Smooth muscle cell (in vitro differentiated cells): ENCODE measurements at regions not wholly inside any gene's neighbourhood (a gene's known extent, or its start where the extent isn't known, plus 50 kb on each side); places are given as distances from the start of the nearest gene placed in this dataset.

Experiments used
- DNase-seq: peaks from one replicate; lab custom pipeline; 2025; ENCODE audit not compliant: unreplicated experiment; lab: John Stamatoyannopoulos, UW
- H2AFZ ChIP-seq: fragments of 200-600 bp; sonication (generic); 2 replicates; pipeline ENCODE4 v1.6.0; 2016; ENCODE audit warnings: antibody characterized with exemption, low read depth, mild to moderate bottlenecking
- H3F3A ChIP-seq: fragments of 200-600 bp; sonication (generic); 2 replicates; pipeline ENCODE4 v1.6.0; 2017; ENCODE audit warnings: antibody characterized with exemption, low read depth
- H3K27ac ChIP-seq: fragments of 200-600 bp; sonication (generic); 2 replicates; pipeline ENCODE4 v1.5.1; 2016; ENCODE audit warnings: low read depth, mild to moderate bottlenecking
- H3K27me3 ChIP-seq: fragments of 200-600 bp; sonication (generic); 2 replicates; pipeline ENCODE4 v1.6.1; 2016; ENCODE audit warnings: low read depth, mild to moderate bottlenecking
- H3K36me3 ChIP-seq: fragments of 200-600 bp; sonication (generic); 2 replicates; pipeline ENCODE4 v1.5.1; 2016; ENCODE audit warnings: low read depth
- H3K4me1 ChIP-seq: fragments of 200-600 bp; sonication (generic); 2 replicates; pipeline ENCODE4 v1.5.1; 2016; ENCODE audit warnings: low read depth
- H3K4me2 ChIP-seq: fragments of 200-600 bp; sonication (generic); 2 replicates; pipeline ENCODE4 v1.6.0; 2016; ENCODE audit warnings: mild to moderate bottlenecking
- H3K4me3 ChIP-seq: fragments of 200-600 bp; sonication (generic); 2 replicates; pipeline ENCODE4 v1.5.1; 2016; ENCODE audit warnings: mild to moderate bottlenecking
- H3K79me2 ChIP-seq: fragments of 200-600 bp; sonication (generic); 2 replicates; pipeline ENCODE4 v1.6.0; 2016; ENCODE audit warnings: low read depth, mild to moderate bottlenecking
- H3K9ac ChIP-seq: fragments of 200-600 bp; sonication (generic); 2 replicates; pipeline ENCODE4 v1.6.0; 2016; ENCODE audit warnings: low read depth
- H3K9me3 ChIP-seq: fragments of 200-600 bp; sonication (generic); replicated peaks from 2 replicates; pipeline ENCODE4 v1.5.1; 2016; ENCODE audit warnings: low read depth
- H4K20me1 ChIP-seq: fragments of 200-600 bp; sonication (generic); 2 replicates; pipeline ENCODE4 v1.6.0; 2016; ENCODE audit warnings: low read depth
- CTCF ChIP-seq: fragments of 200-600 bp; sonication (generic); IDR thresholded peaks from 2 replicates; pipeline ENCODE4 v1.5.1; 2017; ENCODE audit warnings: borderline replicate concordance, mild to moderate bottlenecking, antibody characterized with exemption; ENCODE audit not compliant: insufficient read depth, poor library complexity, severe bottlenecking
- WGBS: methylation state at CpG from one replicate; pipeline ENCODE4 v1.1.7; 2016; ENCODE audit warnings: low lambda C conversion rate; 5-methylcytosine and 5-hydroxymethylcytosine counted together

DNA sequence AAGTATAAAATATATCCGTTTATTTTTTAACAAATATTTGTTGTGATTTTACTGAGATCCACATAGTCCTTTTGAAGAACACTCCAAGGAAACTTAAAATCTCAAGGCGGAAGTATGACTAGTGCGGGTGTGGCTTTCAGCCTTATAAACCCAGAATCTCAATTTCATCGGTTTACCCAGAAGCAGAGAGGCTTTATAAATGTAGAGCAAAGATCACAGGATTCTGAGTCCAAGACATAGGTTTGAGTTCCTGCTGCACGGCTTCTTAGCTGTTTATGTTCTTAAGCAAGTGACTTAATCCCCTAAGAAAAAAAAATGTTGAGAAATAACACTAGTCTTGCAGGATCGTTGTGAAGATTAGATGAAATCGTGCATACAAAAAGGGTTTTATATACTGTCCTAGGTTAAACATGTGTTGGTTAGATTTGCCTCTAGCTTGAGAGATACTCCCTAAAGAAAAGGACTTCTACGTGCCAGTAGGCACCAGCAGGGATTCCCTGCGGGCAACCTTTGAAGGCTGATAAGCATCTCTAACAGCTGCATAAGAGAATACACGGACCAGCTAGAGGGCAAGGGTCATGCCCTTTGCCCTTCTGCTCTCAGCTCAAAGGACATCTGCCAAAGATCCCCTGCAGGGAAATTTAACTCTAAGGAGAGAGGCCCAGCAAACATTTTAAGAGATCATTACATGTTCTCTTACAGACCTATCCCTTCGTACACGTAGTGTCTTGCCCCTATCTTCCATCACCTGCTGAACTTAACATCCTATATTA lies 130.4 kb upstream of the MIR17HG start:
- peak overlapping the region; percentile 33 for H3K4me2 ChIP-seq
- no peaks in the 10 kb centered on the region for H3F3A ChIP-seq
- no peaks in the 10 kb centered on the region for H4K20me1 ChIP-seq
- peaks cover 47% of the 10 kb centered on the region for H3K4me1 ChIP-seq
- no peaks in the 10 kb centered on the region for H3K9me3 ChIP-seq
- H2AFZ ChIP-seq, result peak overlapping the region; percentile 57
- H3K79me2 ChIP-seq, result no peaks in the 10 kb centered on the region
- no peak overlapping the region for H3K27ac ChIP-seq
- 42% methylated on average over 12 of the region's 12 CpGs for WGBS
- no peak overlapping the region for H3K4me3 ChIP-seq
- no peaks in the 10 kb centered on the region for H3K36me3 ChIP-seq
- no peaks in the 10 kb centered on the region for H3K27me3 ChIP-seq
- H3K9ac ChIP-seq, result no peak overlapping the region
- no peak for TF ChIP-seq CTCF
- DNase-seq, result no peak

DNA sequence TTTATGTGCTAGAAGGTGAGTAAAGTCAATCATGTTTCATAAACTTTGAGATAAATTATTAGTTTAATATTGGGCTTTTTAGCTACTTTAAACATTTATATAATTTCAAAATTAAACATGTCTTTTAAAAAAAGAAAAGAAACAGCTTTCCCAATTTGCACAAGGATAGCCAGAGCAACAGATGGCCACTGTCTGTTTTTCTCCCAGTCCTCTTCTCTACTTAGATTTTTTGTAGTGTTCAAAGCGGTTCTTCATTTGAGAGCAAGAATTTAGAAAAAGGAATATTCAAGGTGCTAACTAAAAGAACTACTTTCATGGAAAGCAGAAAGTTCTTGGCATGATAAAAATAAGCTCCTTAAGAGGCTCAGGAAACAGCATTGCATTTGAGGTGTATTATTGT lies 128.3 kb upstream of the MIR17HG start:
- Histone ChIP-seq H4K20me1 (no peaks in the 10 kb centered on the region), H3K36me3 (no peaks in the 10 kb centered on the region), H3K4me3 (no peak overlapping the region), H3K27ac (no peak overlapping the region), H3F3A (no peaks in the 10 kb centered on the region), H3K4me2 (no peak overlapping the region), H3K4me1 (peaks cover 41% of the 10 kb centered on the region), H3K9me3 (no peaks in the 10 kb centered on the region), H3K27me3 (no peaks in the 10 kb centered on the region), H2AFZ (no peak overlapping the region), H3K79me2 (no peaks in the 10 kb centered on the region), H3K9ac (no peak overlapping the region)
- TF ChIP-seq CTCF, result no peak
- 100% methylated on average over 1 of the region's 1 CpG for WGBS
- DNase-seq, result no peak

DNA sequence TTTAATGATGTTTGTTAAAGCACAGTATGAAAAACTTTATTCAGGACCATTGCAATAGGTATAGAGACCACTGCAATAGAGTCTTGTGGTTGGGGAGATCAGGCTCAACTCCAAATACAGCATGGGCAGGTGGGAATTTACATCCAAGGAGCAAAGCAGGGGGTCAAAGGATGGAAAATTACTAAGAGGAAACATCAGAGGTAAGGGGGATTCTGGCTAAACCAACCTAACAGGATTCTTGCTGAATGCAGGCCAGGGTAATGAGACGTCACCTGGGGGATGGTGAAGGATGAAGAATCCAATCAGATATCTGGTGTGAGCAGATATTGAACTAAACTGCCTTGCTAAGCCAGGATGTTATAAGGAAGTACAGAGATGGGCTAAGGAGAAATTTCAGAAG lies 126.6 kb upstream of the MIR17HG start:
- DNase-seq, result no peak
- Histone ChIP-seq H3K4me3 (no peak overlapping the region), H3K79me2 (no peaks in the 10 kb centered on the region), H3K27me3 (no peaks in the 10 kb centered on the region), H3K9ac (no peak overlapping the region), H3K36me3 (no peaks in the 10 kb centered on the region), H2AFZ (no peak overlapping the region), H4K20me1 (no peaks in the 10 kb centered on the region), H3F3A (no peaks in the 10 kb centered on the region), H3K4me2 (no peak overlapping the region), H3K27ac (no peak overlapping the region), H3K9me3 (no peaks in the 10 kb centered on the region), H3K4me1 (peaks cover 37% of the 10 kb centered on the region)
- TF ChIP-seq CTCF, result no peak
- 76% methylated on average over 1 of the region's 1 CpG for WGBS

DNA sequence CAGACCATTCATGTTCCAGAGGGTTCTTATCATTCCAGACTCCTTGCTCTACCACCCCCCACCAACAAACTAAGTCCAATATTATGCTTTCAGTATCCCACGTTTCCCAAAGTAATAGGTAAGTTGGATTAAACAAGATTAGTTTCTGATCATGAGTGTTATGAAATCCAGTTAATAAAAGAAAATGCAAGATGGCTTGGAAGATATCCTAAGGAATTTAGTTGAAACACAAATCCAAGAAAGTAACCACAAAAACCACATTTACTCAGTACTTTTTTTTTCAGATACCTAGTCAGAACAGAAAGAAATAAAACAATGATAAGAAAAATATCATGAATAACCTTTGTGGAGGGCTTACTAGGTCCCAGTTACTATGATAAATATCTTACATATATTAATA lies 119.4 kb upstream of the MIR17HG start:
- Histone ChIP-seq H3K9me3 (no peaks in the 10 kb centered on the region), H4K20me1 (no peaks in the 10 kb centered on the region), H3K27me3 (no peaks in the 10 kb centered on the region), H3K36me3 (no peaks in the 10 kb centered on the region), H3K79me2 (no peaks in the 10 kb centered on the region), H3K4me3 (no peak overlapping the region), H3K9ac (no peak overlapping the region), H3K4me2 (no peak overlapping the region), H2AFZ (no peak overlapping the region), H3K27ac (no peak overlapping the region), H3F3A (no peaks in the 10 kb centered on the region), H3K4me1 (peaks cover 12% of the 10 kb centered on the region)
- no peak for TF ChIP-seq CTCF
- DNase-seq, result no peak
- 50% methylated on average over 1 of the region's 1 CpG for WGBS
